CD4-positive, alpha-beta T cell (primary cell): ENCODE measurements at regions not wholly inside any gene's neighbourhood (a gene's known extent, or its start where the extent isn't known, plus 50 kb on each side); places are given as distances from the start of the nearest gene placed in this dataset.

Experiments used
- ATAC-seq: fragments of 200-7000 bp; cut with Tn5 transposase; one replicate; pipeline ENCODE4 v1.10.0; 2022; ENCODE audit warnings: mild to moderate bottlenecking; ENCODE audit not compliant: poor library complexity
- CTCF ChIA-PET: fragments of 350-600 bp; sonication (Branson Sonifier 250); formaldehyde crosslinking; loops from one replicate; lab custom pipeline; 2021; ENCODE audit warnings: antibody characterized with exemption, inconsistent platforms; lab: Charles Lee
- POLR2A ChIA-PET: fragments of 350-600 bp; sonication (Branson Sonifier 250); formaldehyde crosslinking; loops from one replicate; lab custom pipeline; 2021; ENCODE audit warnings: antibody characterized with exemption, inconsistent platforms; lab: Charles Lee
- DNase-seq, 14 experiments: peaks; one replicate each; pipeline ENCODE4 v3.0.0-alpha.2; 2013 to 2020; ENCODE audit warnings: mixed read lengths in 2 of 14
- H3K27ac ChIP-seq, 2 donors: one replicate each; pipeline versions ENCODE4 v1.5.1 to v1.7.0; 2013; ENCODE audit warnings: low read length in 2 of 2, low read depth in 1 of 2, mild to moderate bottlenecking in 1 of 2
- H3K27me3 ChIP-seq, 2 experiments: 1 replicate in 1 of 2; 2 replicates in 1 of 2; pipeline versions ENCODE4 v1.6.1 to v1.7.0; 2013; ENCODE audit warnings: low read length in 2 of 2, control low read depth in 1 of 2, mild to moderate bottlenecking in 1 of 2, moderate library complexity in 1 of 2; ENCODE audit not compliant: insufficient read depth in 2 of 2, control insufficient read depth in 1 of 2
- H3K36me3 ChIP-seq: one replicate; pipeline ENCODE4 v1.6.1; 2013; ENCODE audit warnings: low read length, control low read depth; ENCODE audit not compliant: insufficient read depth
- H3K4me1 ChIP-seq: one replicate; pipeline ENCODE4 v1.6.1; 2013; ENCODE audit warnings: low read length, control low read depth; ENCODE audit not compliant: insufficient read depth
- H3K4me3 ChIP-seq: one replicate; pipeline ENCODE4 v1.5.1; 2013; ENCODE audit warnings: mild to moderate bottlenecking, low read length, moderate library complexity
- H3K9me3 ChIP-seq, 2 experiments: 1 replicate in 1 of 2; 2 replicates in 1 of 2; pipeline versions ENCODE4 v1.6.1 to v1.7.0; 2013; ENCODE audit warnings: low read length in 2 of 2, mild to moderate bottlenecking in 2 of 2, control low read depth in 1 of 2, moderate library complexity in 1 of 2; ENCODE audit not compliant: control insufficient read depth in 1 of 2, insufficient read depth in 1 of 2
- H3K27ac Mint-ChIP-seq: one replicate; pipeline ENCODE4 v1.8.0; 2020; ENCODE audit warnings: mixed read lengths
- H3K27me3 Mint-ChIP-seq: one replicate; pipeline ENCODE4 v1.8.0; 2021; ENCODE audit warnings: mixed read lengths
- H3K36me3 Mint-ChIP-seq: one replicate; pipeline ENCODE4 v1.8.0; 2021; ENCODE audit warnings: low read depth, mixed read lengths
- H3K4me1 Mint-ChIP-seq: one replicate; pipeline ENCODE4 v1.8.0; 2021; ENCODE audit warnings: low read depth, mixed read lengths
- H3K4me3 Mint-ChIP-seq: one replicate; pipeline ENCODE4 v1.8.0; 2020; ENCODE audit warnings: mild to moderate bottlenecking, mixed read lengths
- H3K9me3 Mint-ChIP-seq: one replicate; pipeline ENCODE4 v1.8.0; 2020; ENCODE audit warnings: mixed read lengths
- intact Hi-C, 2 experiments: fragments of 100-400 bp; cut with DNase I in 1 of 2; cut with micrococcal nuclease in 1 of 2; formaldehyde crosslinking; loops; one replicate each; pipeline versions ENCODE4 v1.15.1 to v1.9.0; 2023 to 2025; cut with DNase I, micrococcal nuclease
- TF ChIP-seq, protein P1 (sequence below): fragments of 200-600 bp; IDR thresholded peaks from one replicate; pipeline ENCODE4 v1.8.0; 2022; ENCODE audit warnings: antibody characterized with exemption, mild to moderate bottlenecking

- Mint-ChIP-seq H3K27me3 (peaks cover 5% of the 10 kb centered on the region), H3K4me3 (no peak overlapping the region), H3K36me3 (no peaks in the 10 kb centered on the region), H3K4me1 (no peaks in the 10 kb centered on the region), H3K27ac (no peak overlapping the region), H3K9me3 (no peaks in the 10 kb centered on the region)
- H3K4me3 ChIP-seq, result no peak overlapping the region
- DNase-seq (no peak), ATAC-seq (no peak)
- CTCF ChIA-PET, result no interaction called here
- H3K36me3 ChIP-seq, result no peaks in the 10 kb centered on the region
- no peaks in the 10 kb centered on the region for H3K4me1 ChIP-seq
- intact Hi-C loops, result no loop called here
- POLR2A ChIA-PET, result no interaction called here
- H3K27me3 ChIP-seq, result no peaks in the 10 kb centered on the region
- H3K27ac ChIP-seq, result no peak overlapping the region
- TF ChIP-seq, protein P1, sequence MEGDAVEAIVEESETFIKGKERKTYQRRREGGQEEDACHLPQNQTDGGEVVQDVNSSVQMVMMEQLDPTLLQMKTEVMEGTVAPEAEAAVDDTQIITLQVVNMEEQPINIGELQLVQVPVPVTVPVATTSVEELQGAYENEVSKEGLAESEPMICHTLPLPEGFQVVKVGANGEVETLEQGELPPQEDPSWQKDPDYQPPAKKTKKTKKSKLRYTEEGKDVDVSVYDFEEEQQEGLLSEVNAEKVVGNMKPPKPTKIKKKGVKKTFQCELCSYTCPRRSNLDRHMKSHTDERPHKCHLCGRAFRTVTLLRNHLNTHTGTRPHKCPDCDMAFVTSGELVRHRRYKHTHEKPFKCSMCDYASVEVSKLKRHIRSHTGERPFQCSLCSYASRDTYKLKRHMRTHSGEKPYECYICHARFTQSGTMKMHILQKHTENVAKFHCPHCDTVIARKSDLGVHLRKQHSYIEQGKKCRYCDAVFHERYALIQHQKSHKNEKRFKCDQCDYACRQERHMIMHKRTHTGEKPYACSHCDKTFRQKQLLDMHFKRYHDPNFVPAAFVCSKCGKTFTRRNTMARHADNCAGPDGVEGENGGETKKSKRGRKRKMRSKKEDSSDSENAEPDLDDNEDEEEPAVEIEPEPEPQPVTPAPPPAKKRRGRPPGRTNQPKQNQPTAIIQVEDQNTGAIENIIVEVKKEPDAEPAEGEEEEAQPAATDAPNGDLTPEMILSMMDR, result no peak
- no peaks in the 10 kb centered on the region for H3K9me3 ChIP-seq
These were observed 277.6 kb downstream of the PSAT1 start for GRCh38 chr9:78574354-78575045.

DNA sequence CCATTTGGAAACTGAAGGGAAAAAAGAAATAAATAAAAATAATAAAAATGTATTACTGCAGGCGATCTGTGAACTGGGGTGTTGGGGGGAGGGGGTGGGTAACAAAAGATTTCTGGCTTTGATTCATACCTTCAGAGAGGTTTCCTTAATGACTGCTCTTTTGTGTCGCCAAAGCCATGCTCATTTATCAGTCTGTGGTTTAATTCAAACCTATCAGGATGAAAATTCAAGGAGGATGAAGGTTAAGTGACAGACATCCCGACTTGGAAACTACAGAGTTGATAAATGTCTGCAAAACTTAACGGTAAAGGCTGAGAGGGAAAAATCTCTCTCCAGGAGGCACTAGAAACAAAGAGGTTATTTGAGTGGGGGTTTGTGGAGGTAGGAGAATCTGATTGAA, 278.2 kb downstream of the PSAT1 start:
- ChIA-PET CTCF (no interaction called here), POLR2A (no interaction called here)
- Mint-ChIP-seq H3K36me3 (no peaks in the 10 kb centered on the region), H3K4me3 (no peak overlapping the region), H3K27ac (no peak overlapping the region), H3K9me3 (no peaks in the 10 kb centered on the region), H3K27me3 (peaks cover 5% of the 10 kb centered on the region), H3K4me1 (no peaks in the 10 kb centered on the region)
- Histone ChIP-seq H3K27me3 (no peaks in the 10 kb centered on the region), H3K27ac (no peak overlapping the region), H3K9me3 (no peaks in the 10 kb centered on the region), H3K36me3 (no peaks in the 10 kb centered on the region), H3K4me3 (no peak overlapping the region), H3K4me1 (no peaks in the 10 kb centered on the region)
- TF ChIP-seq, protein P1, result no peak
- intact Hi-C loops, result no loop called here
- DNase-seq (no peak), ATAC-seq (no peak)

DNA sequence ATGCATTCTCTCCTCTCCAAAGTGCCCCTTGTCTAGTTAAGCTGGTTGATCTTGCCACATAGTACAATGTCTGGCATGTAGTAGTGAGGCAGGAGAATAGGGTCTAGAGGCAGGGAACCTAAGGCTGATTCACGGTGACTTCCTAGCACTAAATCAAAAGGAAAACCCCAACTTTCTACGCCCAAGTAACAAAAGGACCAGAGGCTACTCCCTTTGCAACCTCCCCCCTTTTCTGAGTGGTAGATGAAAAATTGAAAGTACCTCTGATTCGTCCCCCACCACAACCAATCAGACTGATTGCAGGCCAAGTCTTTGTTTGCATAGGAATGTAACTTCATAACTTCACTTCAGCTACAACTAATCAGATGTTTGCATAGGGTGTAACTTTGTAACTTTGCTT, 278.8 kb downstream of the PSAT1 start:
- Mint-ChIP-seq H3K36me3 (no peaks in the 10 kb centered on the region), H3K27me3 (peaks cover 9% of the 10 kb centered on the region), H3K4me3 (no peak overlapping the region), H3K4me1 (no peaks in the 10 kb centered on the region), H3K9me3 (no peaks in the 10 kb centered on the region), H3K27ac (no peak overlapping the region)
- ATAC-seq, result no peak
- TF ChIP-seq, protein P1, result no peak
- Histone ChIP-seq H3K4me3 (no peak overlapping the region), H3K9me3 (no peaks in the 10 kb centered on the region), H3K36me3 (no peaks in the 10 kb centered on the region), H3K4me1 (no peaks in the 10 kb centered on the region), H3K27ac (no peak overlapping the region), H3K27me3 (no peaks in the 10 kb centered on the region)
- intact Hi-C loops, result no loop called here
- POLR2A ChIA-PET, result no interaction called here
- CTCF ChIA-PET, result no interaction called here
- DNase-seq, result no peak
